Hindlimb muscle (tissue), 1 donor: ENCODE measurements at regions not wholly inside any gene's neighbourhood (a gene's known extent, or its start where the extent isn't known, plus 50 kb on each side); places are given as distances from the start of the nearest gene placed in this dataset.

ENCODE experiments used
- DNase-seq: peaks from one replicate; pipeline ENCODE4 v3.0.0-alpha.2; 2013

DNA sequence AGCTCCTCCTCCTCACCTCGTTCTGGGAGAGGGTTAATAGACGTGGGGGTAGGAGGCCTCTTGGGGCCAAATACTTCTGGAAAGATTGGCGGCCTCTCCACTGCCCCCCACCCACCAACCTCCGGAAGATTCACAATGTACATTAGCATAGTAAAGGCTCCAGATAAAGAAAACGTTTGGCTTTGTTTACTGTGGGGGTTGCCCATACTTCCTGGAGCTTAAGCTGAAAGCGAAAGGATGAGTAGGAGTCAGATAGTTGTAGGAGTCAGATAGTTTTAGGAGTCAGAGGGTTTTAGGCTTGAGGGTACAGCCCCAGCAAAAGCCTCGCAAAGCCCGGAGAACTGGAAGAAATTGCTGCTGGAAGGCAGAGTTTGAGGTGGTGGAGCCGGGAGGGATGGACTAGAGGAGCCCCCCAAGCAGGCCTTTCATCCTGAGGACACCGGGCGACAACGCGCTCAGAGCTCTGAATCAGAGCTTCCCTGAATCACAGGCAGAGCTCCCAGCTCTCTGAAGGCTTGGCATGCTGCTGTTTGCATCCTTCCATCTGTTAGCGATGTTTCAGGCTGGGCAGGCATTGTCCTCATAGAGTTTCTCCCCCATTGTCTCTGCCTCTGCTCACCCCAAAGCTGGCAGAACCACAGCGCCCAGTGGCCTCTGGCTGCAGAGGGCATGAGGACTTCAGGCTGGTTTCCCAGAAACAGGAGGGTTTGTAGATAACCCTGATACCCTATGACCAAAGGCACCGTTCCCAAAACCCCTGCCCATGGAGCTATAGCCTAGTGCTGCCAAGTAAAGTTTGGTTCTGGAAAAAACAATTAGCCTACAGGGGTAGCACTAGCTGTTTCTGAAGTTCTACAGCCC, 280.7 kb downstream of the BCOR start:
- DNase-seq = no peak

DNA sequence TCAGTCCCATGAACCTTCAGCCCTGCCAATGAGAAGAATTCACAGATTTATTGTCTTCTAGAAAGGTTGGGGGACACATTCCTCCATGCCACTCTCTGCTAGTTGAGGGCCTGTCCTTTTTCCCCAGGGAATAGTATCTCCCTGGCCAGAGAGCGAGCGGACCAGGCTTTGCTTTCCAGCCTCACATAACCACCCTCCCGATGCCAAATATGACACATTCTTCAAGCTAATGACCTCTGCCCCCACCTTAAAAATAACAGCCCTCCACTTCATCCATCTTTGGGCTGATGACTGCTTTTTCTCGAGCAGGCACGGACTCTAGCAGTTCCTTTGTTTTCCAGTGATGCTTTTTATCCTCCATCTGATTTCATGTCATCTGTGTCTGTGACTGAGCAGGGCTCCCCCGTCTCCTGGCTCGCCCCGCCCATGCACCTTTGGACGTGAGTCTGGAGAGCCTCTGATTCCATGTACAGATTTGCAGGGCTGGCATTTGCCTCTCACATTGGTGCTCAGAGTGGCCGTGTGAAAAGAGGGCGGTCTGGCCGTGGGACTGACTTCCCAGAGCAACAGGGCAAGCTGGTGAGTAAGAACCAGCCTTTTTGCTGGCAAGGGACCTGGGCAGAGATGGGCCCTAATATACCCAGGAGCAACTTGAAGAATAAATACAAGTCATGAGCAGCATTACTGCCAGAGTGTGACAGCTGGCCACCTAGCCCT, 279.8 kb downstream of the BCOR start:
- DNase-seq = no peak

DNA sequence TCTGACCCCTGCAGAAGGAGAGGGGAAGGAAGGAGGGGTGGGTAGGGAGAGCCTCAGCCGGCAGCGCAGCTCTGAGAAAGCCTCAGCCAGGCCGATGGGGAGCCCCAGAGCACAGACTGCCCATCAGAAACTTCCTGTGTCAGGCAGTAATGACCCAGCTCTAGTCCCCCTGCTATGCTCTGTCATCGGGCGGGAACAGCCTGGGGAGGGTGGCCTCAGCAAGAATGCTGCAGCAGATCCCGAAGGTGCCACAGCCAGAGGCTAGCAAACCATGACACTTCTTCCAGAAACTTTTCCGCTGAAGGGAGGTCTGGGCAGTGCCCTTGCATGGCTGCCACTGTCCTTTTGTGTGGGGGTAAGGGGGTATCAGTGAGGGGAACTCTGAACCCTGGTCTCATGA, 279.0 kb downstream of the BCOR start:
- no peak for DNase-seq

DNA sequence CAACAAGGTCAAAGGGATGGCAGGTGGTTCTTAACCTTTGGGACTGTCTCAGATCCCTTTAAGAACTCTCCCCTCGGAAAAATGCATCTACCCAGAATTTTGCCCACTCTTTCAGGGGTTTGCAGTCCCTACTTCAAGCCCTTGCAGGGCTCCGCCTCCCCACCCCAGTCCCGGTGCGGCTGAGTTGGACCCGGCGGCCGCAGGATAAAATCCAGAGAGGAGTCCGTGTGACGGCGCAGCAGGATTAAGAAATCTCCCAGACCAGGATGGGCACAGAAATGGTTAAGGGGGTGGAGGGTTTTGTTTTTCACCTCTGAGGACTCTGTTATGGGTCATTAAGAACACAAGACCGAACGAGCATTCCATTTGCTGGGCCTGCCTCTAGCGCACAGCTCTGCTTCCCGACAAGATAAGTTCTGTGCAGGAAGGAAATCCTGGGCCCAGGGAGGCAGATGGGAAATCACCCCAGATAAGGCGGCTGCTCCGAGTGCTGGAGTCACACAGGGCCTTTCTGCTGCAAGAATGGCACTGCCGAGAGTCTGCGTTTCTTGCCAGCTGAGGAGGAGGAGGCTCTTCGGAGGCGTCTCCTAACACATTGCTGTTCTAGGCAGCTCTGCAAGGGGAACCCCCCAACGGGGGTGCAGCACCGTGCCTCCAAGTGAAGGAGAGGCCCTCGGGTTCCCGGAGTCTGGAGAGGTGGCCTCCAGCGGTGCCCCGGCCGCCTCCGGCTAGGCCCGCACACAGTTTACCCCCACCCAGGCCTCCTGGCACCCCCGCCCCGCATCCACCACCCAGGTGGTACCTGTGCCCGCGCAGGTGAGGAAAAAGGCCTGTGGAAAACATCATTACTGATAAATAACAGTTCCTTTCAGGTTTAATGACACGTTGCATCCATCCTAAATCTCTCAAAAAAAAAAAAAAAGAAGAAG, 277.6 kb downstream of the BCOR start:
- DNase-seq = no peak

DNA sequence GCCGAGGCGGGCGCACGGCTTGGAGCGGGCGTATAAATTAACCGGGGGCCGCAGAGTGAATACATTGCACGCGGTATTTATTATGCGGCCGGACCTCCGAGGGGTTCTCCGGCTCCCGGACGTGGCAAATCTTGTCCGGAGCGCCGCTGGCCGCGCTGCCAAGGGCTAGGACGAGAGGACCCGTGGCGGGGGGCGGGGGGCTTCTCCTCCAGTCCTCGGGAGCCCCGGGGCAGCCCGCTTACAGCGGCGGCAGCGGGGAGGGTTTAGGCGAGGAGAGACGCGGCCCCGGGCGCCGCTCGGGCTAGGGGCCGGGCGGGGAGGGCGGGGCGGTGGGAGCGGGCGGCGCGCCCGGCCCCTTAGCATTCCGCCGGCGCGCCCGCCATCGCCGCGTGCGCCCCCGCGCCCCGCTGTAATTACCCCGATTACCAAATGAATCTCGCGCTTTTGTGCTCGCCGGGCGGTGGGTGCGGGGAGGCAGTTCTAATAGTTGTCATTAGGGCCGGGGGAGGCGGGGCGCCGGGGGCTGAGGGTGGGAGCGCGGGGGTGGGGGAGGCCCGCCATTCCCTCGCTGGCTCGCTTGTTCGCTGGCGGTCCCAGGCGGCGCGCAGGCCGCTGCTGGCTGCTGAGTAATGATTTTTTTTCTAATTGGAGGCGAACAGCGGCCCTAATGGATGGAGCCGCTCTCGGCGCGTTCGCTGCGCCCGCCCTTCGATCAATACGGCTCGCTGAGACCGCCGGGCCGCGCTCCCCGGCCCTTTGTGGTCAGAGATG, 276.6 kb downstream of the BCOR start:
- DNase-seq = peak; percentile 23

DNA sequence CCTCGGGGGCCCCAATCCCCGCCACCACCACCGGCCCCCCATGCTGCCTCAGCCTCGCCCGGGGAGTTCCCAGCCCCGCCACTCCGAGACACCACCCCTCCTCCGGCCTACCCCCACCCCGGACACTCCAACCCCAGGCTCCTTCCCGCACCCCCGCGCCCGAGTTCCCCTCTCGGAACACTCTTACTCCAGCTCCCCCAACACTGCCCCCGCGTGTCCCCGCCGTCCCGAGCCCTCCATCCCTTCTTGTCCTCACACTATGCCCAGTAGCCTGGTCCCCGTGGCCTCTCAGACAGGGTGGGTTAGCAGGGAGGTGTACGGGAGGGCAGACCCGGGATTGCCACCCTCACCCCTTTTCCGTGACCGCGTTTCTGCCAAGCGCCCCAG, 276.1 kb downstream of the BCOR start:
- DNase-seq = no peak

DNA sequence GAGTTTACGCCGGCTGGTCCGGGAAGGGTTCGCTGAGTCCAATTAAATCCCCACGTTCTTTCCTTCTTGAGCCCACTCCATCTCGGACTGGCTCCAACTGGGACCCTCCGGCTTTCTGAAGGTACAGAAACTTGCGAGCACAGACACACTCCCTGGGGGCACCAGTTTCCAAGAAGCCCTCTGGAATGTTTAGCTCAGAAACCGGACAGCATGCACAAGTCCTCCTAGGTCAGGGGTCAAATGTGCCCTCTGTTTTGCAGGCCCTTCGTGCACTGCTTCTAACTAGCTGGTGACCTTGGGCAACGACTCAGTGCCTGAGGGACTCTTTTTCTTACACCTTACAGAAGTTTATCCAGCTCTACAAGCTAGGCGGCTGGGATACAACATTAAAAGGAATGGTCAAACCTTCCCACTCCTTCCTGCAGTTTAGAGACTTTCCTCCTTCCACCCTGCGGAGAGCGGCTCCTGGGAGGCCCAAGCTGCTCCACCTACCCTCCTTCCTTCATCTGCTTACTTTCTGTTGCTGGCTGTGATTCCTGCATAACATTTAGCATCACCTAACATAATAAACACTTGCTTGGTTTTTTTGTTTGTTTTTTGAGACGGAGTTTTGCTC, 275.5 kb downstream of the BCOR start:
- DNase-seq = no peak

DNA sequence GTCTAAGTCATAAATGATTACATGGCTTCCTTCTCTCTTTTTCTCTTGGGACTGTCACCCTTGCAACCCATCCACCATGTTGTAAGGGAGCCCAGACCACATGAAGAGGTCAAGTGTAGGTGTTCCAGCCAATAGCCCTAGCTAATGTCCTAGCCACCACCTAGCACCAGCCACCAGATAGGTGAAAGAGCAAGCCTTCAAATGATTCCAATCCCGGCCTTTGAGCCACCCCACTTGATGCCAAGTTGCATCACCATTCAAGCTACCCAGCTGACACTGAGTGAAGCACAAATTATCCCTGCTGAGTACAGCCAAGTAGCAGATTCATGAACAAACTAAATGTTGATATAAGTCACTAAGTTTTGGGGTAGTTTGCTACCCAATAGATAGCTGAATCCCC, 274.3 kb downstream of the BCOR start:
- no peak for DNase-seq

DNA sequence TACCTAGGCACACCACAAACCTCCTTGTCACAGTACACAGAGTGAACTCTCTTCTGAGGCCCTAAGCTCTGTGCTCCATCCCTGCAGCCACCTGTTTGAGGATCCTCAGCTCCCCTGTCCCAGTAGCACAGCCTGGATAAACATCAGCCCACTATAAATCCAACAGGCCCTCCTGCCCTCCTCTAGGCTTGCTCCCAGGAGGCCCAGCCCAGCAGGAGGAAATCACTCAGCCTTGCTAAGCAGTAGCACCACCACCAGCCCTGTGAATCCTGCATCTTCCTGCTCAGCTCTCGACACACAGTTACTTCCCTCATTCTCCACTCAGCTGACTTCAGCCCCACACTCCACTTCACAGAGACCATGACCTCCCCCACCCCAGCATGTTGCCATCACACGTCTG, 273.9 kb downstream of the BCOR start:
- no peak for DNase-seq

DNA sequence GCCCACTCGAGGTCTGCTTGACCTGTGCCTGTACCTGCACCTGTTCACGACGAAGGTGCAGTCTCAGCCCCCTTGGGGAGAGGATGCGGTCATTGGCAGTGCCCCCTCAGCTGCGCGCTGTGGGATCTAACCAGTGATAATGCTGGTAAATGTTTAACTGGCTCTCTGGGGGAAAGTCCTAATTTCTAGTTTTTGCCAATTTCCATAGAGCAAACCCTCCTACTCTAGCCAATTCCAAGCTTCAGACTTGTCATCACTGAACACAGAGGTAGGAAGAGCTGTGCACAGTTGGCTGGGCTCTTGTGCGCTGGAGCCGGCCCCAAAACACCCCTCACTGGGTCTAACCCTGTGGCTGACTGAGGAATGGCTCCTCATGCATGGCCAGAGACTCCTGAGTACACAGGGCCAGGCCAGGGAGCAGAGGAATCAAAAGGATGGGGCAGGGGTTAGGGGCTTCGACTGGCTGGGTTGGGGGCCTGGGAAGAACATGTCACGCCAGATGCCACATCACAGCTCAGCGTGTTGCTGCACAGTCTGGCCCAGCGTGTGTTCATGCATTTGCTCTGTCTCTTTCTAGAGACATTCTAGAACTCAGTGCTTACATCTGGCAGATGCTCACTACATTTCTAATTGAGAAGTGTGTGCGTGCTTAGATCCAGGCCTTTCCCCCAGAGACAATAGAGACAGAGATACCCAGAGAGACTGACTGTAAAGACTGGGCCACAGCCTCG, 270.8 kb downstream of the BCOR start:
- no peak for DNase-seq

DNA sequence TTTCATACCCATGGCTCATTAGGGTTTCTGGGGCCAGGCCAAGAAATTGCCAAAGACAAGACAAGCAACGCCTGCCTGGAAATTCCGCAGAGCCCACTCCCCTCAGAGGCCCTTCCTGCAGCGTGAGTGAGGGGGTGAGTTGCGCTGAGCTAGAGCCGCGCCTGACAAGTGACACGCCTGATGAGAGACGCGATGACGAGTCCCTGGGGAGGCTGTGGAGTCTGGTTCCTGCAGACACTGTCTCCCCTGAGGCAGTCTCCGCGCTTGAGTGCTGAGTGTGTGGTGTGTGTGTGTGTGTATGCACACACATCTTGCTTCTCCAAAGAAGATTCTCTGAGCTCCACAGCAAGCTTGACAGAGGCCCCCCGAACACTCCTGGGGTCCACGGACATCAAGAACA, 269.8 kb downstream of the BCOR start:
- no peak for DNase-seq

DNA sequence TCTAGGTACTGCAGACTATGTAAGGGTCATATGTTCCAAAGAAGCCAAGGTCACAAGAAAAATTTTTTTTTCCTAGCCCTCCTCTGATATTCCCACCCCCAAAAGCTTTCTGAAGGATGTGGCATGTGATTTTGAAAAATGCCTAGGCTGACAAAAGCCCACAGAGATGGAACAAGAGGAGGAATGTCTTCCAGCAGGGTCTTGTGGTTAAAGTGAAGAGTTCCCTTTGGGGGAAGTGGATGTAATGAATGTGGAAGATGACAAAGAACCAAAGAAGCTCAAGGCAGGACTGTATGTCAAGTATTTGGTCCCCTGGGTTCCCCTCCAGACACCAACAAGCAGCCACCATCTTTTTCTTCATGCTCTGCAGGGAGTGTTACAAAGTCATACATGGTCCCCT, 268.8 kb downstream of the BCOR start:
- DNase-seq = no peak

DNA sequence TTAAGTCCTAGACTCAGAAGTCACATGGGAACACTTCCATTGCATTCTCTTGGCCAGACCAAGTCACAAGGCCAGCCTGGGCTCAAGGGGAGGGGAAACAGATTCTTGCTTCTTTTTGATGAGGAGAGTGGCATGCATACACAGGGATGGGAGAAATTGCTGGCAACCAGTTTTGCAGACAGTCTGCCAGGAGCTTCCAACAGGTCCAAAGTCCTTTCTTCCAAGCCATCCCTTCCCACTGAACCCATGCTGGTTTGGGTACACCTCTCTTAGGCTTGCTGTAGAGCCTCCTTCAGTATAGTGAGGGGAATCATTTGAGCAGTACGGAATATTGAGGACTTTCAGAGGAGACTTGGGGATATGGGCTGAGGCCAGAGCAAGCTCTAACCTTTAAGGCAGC, 267.8 kb downstream of the BCOR start:
- no peak for DNase-seq

DNA sequence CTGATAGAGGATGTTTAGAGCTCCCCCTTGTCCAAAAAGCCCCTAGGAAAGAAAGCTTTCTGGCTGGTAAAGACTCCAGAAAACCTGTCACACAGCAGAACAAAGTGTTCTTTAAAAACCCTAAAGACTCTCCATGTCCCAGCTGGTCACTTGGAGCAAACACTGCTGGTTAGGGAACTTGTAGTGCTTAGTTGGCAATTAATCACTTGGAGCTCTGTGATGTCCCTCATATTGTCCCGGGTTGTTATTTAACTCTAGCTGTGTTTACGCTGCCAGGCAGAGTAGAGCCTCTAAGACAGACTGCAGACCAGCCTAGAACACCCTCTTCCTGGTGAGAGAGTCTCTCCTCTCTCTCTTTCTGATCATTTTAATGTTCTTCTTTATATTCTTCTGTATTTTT, 267.3 kb downstream of the BCOR start:
- DNase-seq = no peak

DNA sequence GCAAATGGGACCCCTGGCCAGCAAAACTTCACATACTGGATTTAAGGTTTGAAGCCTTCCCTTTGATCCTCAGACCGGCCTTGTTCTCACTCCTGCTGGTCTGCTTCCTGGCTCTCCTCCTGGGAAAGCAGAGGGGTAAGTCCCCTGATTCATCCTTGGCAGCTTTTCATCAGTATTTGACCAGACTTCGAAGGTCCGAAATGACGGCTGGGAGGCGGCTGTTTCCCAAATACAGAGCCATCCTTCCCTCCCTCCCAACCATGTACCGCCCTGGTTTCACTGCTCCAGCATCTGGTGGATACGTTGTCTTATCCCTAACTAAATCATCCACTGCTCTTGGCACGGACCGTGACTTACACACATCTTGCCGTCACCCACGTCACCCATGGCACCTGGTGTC, 265.5 kb downstream of the BCOR start:
- DNase-seq = no peak

DNA sequence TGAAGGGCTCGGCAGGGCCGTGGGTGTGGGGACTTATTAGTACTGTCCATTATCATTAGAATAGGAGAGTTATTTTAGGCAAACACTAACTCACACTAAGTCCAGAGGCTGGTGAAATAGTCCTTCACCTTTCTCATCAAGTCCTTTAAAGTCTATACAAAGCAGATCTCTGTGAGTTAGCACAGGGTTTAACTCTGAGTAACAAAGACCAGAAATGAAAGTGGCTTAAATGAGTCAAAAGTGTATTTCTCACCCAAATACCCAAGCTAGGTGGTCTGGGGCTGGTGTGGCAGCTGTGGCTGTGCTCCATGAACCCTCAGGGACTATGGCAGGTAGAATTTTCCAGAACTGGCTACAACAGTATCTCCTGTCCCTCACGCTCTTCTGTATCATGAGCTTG, 263.2 kb downstream of the BCOR start:
- DNase-seq = no peak

DNA sequence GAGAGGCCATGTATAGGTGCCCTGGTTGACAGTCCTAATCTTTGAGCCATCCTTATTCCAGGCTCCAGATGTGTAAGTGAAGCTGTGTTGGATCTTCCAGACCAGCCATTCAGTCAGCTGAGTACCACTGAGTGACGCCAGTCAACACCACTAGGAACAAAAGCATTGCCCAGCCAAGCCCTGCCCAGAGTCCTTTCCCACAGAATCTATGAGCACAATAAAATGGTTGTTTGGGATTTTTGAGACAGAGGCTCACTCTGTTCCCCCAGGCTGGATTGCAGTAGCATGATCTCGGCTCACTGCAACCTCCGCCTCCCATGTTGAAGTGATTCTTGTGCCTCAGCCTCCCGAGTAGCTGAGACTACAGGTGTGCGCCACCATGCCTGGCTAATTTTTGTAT, 262.5 kb downstream of the BCOR start:
- DNase-seq = no peak

DNA sequence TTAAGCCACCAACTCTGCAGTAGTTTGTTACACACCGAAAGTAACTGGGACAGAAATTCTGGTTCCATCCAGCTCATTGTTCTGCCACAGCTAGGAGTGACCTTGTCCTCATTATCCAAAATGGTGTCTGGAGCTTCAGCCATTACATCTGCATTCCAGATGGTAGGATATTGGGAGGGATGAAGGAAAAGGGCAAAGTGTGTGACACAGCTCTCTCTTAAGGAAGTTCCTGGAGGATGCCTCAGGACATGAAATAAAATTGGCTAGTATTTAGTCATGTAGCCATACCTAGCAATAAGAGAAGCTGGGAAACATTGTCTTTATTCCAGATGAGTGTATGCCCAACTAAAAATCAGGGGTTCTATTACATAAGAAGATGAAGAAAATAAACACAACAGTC, 262.0 kb downstream of the BCOR start:
- no peak for DNase-seq

DNA sequence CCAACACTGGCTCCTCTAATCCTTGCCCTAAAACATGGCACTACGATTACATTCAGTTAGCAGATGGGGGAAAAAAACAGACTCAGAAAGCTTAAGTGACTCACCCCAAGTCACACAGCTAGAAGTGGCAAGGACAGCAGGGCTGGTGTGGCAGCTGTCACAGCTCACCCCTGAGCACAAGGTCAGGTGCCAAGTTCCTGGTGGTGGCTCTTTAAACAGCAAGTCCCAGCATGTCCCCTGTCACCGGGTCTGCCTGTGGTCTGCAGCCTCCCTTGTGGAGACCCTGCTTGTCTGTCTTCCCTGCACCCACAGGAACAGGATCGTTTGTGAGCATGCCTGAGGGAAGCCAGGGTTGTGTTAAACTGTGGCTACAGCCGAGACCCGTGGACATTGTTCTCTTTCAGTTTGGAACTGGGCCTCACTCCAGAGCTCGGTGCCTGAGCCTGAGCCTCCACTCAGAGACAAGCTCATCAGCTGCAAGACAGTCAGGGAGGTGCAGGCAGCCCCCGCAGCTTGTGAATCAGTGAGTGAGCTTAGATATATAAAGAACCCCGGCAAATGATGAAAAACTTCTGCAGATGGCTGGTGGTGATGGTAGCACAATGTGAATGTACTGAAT, 260.8 kb downstream of the BCOR start:
- no peak for DNase-seq

DNA sequence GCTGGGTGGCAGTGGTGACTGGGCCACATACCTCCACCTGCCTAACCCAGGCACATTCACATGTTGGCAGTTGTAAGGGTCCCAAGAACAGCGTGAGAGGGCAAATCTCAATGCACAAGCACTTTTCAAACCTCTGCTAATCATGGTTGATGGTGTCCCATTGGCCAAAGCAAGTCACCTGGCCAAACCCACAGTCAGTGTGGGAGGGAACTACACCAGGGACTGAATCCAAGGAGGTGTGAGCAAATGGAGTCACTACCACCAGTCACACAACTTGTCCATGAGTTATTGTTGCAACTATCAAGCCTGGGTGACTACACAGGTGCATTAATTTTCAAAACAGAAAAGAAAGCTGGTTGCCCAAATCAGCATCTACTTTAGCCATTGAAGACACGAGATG, 260.1 kb downstream of the BCOR start:
- DNase-seq = no peak

DNA sequence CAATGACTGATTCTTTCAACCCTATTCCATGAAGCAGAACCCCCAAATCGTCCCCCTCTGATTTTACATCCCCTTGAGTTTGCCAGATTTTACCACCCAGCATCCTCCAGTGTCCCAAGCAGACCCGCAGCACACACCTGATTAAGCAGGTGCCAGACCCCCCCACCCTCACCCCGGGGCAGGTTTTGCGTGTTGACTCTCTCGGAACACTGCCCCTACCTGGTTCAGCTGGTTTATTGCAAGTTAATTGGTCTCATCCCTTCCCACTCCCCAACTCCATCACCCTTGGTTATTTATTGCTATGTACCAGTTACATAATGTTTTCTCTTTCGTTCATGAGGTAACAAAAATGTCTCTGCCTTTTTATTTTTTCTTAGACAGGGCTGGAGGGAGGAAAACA, 258.4 kb downstream of the BCOR start:
- no peak for DNase-seq
